Adrenal gland (tissue), 5 donors: ENCODE measurements at regions not wholly inside any gene's neighbourhood (a gene's known extent, or its start where the extent isn't known, plus 50 kb on each side); places are given as distances from the start of the nearest gene placed in this dataset.

Experiments used
- CTCF ChIP-seq, 6 experiments: fragments of 450-650 bp in 4 of 6; fragments of 200-600 bp in 2 of 6; sonication (generic) in 1 of 6; IDR thresholded peaks; 1 replicate in 5 of 6; 2 replicates in 1 of 6; pipeline versions ENCODE4 v1.5.1 to v1.8.0; 2016 to 2021; ENCODE audit warnings: antibody characterized with exemption in 6 of 6, mild to moderate bottlenecking in 2 of 6, moderate library complexity in 1 of 6
- POLR2A ChIP-seq, 2 donors: fragments of 450-650 bp; IDR thresholded peaks; one replicate each; pipeline ENCODE4 v1.6.1; 2017; ENCODE audit warnings: antibody characterized with exemption in 2 of 2, mild to moderate bottlenecking in 2 of 2, moderate library complexity in 1 of 2
- donor health status: DM: no; HTN: no; CAD: no.

- no peak for TF ChIP-seq CTCF (IDR thresholded peaks at IDR 0.05)
- no peak for TF ChIP-seq POLR2A (IDR thresholded peaks at IDR 0.05)
Observed at GRCh38 chr21:38960251-38960650, 154.5 kb downstream of the ETS2 start.
